ENCODE measurements at regions not wholly inside any gene's neighbourhood (a gene's known extent, or its start where the extent isn't known, plus 50 kb on each side); places are given as distances from the start of the nearest gene placed in this dataset.

DNA sequence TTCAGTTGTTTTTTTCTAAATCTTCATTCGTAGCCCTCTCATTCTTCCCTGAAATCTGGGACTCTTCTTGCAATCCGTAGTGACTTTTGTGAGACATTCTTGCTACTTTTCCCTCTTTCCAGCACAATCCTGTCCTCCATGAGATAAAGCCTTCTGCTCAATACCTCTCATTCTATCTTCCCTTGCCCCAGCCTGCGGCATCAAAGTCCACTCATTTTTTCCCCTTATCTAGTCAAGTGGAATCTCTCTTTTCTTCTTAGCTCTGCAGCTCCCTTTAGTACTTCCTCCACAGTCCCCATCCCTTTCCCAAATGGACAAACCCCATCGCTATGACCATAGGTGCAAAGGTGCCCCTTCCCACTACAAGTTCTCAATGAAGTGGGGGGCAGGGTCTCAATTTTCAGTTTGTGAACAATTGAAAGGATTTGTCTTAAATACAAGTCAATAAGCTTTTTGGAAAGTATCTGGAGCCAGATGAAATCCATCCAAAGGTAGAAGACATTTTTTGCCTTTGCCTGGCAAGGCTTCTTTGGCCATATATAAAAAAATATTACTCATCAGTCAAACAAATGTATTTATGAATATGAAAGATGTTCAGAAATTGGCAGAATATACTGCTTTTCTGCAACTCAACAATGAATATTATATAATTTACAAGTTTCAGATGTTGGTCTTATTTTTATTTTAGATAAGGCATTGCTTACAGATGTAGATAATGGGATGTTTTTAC, 179.4 kb downstream of the SNAPC1 start:
- no peak for DNase-seq (ENCODE audit: low read depth in 2 of 2)

DNA sequence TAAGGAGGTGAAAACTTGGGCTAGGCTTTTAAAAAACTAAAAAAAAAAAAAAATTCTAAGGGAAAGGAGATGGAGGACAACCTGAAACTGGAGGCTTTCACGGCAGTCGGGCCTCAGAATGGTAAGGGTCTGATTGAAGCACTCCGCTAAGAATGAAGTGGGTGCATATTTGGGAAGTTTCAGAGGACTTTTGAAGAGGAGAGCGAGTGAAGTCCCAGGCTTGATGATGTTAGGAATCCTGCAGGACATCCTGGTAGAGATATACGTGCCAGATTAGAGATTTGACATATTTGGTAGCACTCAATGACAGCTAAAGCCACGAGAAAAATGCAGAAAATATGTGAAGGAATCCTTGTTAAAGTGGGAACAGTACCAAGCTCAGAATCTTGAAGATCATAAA, 186.2 kb downstream of the SNAPC1 start:
- no peak for DNase-seq (ENCODE audit: low read depth in 2 of 2)

DNA sequence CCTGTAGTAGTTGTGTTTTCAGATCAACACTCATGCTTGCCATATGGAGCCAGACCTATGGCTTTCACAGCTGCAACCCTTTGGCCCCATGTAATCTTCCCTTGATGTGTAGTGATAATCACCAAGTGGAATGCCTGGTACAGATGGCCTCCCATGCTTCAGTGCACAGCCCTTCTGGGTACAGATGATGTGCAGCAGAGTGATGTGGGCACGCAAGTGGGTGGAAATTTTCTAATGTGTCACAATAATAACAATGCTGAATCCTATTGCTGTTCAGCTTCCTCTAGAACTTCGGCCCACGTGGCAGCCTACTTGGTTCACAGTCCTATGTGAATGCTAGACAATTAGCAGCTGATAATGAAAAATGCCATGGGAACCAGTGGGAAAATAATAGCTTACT, 188.1 kb downstream of the SNAPC1 start:
- no peak for DNase-seq (ENCODE audit: low read depth in 2 of 2)

DNA sequence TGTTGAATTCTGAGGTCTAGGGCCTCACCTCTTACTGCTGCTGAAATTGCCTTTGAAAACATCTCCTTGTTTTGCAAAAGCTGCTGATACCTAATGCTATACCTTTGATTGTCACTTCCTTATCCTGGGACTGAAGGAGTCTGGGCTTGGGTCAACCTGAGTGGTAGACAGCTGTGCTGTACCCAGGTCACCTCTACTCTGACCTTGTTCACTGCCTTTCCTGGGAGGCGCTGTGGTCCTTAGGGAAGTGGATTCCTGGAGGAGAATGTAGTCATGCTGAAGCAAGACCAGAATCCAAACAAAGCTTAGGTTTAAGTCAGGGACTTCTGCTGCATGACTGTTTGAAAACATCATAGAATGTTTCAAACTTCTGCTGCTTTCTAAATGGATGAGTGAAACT, 191.4 kb downstream of the SNAPC1 start:
- DNase-seq (ENCODE audit: low read depth in 2 of 2), result no peak

DNA sequence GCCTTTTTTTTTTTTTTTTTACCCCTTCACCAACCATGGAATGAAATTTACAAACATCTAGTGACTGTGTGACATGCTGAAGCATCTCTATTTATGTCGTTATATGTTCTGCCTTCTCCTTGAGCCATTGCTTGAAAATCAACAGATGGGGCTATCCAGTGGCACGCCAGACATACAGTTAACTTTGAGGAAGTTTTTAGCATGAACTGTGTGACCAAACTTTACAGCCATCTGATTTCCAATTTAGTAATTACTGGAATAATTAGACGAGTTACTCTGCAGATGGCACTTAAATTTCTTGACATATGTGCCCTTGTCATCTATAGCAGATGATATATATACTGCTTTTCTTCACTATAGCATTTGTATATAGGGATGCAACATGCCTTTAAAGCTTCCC, 192.1 kb downstream of the SNAPC1 start:
- no peak for DNase-seq (ENCODE audit: low read depth in 2 of 2)

DNA sequence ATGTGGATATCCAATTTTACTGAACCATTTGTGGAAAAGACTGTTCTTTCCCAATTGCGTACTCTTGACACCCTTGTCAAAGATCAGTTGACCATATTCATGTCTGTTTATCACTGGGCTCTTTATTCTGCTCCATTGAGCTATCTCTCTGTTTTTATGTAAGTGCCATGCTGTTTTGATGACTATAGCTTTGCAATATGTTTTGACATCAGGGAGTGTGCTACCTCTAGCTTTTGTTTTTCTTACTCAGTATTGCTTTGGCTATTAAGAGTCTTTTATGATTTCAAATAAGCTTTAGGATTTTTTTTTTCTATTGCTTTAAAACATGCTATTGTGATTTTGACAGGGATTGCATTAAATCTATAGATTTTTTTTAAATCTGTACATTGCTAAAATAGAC, 194.3 kb downstream of the SNAPC1 start:
- DNase-seq (ENCODE audit: low read depth in 2 of 2), result no peak

DNA sequence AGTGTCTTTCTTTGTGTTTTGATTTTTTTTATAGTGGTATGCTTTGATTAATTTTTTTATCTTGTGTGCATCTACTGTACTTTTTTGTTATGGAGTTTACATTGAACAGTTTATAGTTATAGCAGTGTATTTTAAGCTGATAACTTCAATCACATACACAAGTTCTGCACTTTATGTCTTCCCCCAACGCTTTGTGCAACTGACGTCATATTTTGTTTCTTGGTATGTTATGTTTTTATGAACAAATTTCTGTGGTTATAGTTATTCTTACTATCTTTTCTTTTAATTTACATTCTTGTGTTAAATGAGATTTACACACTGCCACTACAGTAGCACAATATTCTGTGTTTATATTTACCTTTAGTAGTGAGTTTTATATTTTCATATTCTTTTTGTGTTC, 197.1 kb downstream of the SNAPC1 start:
- DNase-seq (ENCODE audit: low read depth in 2 of 2), result no peak

DNA sequence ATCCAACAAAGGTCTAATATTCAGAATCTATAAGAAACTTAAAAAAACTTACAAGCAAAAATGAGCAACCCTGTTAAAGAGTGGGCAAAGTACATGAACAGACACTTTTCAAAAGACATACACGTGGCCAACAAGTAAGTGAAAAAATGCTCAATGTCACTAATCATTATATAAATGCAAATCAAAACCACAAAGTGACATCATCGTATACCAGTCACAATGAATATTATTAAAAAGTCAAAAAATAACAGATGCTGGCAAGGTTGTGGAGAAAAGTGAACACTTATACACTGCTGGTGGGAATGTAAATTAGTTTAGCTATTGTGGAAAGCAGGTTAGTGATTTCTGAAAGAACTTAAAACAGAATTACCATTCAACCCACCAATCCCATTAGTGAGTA, 199.1 kb downstream of the SNAPC1 start:
- DNase-seq (ENCODE audit: low read depth in 2 of 2), result no peak

DNA sequence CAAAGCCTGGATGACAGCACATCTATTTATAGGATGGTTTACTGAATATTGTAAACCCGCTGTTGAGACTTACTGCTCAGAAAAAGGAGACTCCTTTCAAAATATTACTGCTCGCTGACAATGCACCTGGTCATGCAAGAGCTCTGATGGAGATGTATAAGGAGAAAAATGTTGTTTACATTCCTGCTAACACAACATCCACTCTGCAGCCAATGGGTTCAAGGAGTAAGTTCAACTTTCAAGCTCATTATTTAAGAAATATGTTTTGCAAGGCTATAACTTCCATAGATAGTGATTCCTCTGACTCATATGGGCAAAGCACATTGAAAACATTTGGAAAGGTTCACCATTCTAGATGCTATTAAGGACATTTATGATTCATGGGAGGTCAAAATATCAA, 201.7 kb downstream of the SNAPC1 start:
- no peak for DNase-seq (ENCODE audit: low read depth in 2 of 2)

DNA sequence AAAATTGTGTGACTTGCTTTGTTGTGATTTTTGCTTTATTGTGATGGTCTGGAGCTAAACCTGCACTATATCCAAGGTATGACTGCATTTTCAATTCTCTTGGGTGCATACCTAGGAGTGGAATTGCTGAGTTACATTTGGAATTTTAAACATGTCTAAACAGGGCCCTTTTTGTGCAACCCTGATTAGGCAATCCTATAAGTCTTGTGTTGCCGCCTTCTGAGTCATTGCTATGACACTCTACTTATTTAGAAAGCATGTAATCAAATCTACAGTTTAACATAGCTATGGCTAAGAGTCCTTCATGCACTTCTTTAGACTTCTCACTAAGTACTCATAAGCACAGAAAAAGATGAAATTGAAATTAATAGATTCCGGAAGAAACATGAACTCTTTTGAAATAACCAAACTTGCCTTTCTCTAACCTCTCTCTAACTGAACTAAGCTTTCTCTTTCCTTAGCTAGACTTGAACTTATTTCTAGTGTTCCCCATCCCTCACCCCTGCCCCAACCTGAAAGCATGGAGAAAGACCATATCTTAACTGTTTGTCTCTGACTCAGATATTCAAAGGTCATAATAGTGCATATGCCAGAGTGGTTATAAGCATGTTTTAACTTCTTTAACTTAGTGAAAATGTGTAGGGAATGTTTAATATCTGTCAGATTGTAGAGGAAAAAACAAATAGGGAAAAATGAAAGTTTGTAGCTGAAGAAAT, 203.0 kb downstream of the SNAPC1 start:
- peak; percentile 46 to 58 for DNase-seq (ENCODE audit: low read depth in 2 of 2)

DNA sequence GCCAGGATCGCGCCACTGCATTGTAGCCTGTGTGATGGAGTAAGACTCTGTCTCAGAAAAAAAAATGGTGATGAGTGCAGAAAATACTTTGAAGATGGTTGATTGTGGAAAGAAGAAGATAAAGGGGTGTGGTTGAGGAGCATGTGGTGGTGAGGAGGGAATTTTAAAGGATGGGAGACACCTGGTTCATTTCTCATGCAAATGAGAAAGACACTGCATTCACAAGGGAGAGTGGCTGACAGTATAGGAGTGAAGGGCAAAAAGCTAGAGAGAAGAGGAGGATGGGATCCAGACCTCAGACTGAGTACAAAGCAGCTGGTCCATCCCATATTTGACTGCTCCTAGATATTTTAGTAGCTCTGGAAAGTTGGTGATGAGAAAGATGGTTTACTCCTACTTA, 206.0 kb downstream of the SNAPC1 start:
- DNase-seq (ENCODE audit: low read depth in 2 of 2), result no peak

DNA sequence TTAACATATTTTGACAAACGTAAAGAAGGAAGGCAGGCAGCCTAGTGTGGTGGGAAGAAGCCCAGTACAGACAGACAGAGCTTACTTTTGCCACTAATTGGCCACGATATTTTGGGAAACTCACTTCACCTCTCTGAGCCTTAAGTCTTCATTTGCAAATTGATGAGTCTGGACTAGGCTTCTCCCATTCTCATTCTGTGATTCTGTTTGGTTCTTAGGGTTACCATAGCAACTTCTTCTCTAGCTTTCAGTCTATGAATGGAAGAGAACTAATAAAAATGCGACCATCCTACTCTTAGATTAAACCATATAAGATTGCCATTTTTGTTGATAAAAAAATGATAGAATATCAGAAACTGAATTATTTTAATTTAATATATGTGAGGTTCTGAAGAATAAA, 210.5 kb downstream of the SNAPC1 start:
- DNase-seq (ENCODE audit: low read depth in 2 of 2), result no peak

DNA sequence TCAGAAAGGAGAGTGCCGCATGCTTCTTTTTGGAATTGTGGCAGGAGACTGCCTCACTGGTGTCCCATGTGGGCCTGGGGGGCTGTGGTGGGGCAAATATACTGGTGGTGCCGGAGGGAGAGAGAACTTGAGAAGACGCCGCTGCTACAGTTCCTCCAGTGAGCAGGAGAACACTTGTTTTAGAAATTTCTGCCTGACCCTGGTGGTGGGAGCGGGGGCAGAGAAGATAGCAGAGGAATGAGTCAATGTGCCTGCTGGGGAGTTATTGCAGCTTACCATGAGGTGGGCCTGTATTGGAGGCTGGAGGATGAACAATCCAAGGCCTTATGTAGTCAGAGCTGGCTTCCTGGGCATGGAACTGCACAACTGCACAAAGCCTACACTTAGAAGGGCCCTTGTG, 211.8 kb downstream of the SNAPC1 start:
- peak in 1 of 2 experiments; percentile 9 for DNase-seq (ENCODE audit: low read depth in 2 of 2)

DNA sequence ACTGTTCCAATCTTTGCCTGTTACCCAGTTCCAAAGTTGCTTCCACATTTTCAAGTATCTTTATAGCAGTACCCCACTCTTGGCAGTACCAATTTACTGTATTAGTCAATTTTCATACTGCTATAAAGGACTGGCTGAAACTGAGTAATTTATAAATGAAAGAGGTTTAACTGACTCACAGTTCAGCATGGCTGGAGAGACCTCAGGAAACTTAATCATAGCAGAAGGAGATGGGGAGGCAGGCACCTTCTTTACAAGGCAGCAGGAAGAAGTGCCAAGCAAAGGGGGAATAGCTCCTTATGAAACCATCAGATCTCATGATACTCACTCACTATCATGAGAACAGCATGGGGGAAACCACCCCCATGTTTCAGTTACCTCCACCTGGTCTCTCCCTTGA, 215.0 kb downstream of the SNAPC1 start:
- no peak for DNase-seq (ENCODE audit: low read depth in 2 of 2)

DNA sequence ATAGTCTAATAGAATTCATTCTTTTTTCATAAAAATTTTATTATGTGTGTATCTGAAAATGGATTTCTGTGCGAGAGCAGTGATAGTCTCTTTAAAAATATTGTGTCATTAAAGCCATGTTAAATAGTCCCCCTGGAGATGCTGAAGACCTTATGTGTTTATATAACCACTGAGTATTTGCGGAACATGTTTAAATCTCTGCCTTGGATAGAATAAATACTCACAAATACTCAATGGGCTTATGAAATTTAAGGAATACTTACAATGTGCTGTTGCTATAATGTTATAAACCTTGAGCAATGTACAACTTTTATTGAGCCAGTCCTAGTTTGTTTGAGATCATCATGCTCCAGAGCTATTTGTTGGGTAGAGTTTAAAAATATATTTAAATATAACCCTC, 226.0 kb downstream of the SNAPC1 start:
- DNase-seq (ENCODE audit: low read depth in 2 of 2), result no peak

DNA sequence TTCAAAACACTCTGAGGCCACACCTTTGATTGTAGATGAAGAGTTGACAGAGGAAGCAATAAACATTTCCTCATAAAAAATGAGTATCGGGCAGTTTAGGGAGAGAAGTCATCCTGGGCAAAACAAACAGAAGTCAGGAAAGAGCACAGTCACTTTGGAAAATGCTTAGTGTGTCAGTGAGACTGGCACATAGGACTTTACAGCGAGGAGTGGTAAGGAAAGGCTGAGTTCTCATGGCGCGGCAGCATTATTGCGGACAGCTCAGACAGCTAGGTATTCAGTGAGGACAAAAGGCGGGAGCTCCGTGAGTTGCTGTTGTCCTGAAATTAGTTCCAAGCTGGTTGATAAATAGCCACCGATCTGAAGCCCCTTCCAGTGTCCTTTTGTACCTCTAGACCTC, 229.9 kb downstream of the SNAPC1 start:
- no peak for DNase-seq (ENCODE audit: low read depth in 2 of 2)

DNA sequence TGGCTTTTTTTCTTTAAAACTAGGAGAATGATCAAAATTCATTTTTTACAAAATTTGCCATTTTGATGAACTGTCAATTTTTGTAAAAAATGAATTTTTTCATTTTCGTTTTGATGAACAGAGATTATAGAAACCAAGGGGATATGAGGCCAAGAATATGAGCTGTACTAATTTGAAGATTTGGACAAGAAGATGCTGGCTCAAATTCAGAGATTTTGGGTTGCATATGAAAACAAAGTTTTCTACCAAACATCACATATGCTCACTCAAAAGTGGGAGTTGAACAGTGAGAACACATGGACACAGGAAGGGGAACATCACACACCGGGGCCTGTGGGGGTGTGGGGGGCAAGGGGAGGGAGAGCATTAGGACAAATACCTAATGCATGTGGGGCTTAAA, 230.7 kb downstream of the SNAPC1 start:
- DNase-seq (ENCODE audit: low read depth in 2 of 2), result no peak

DNA sequence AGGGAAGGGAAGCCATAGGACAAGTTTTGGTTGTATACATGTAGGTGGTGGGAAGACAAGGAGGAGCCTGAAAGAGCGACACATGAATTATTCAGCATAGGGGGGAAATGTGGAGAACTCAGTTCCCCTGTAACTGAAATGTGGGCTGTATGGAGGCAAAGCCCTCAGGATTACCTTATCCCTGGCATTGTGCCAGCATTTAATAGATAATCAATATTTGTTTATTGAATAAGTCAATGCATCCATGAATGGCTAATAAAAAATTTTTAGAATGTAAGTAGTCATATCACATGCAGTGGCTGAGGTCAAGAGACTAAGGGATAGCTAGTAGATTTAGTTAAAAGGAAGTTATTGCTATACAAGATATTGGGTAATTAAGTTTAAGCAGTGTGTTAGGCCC, 232.4 kb downstream of the SNAPC1 start:
- DNase-seq (ENCODE audit: low read depth in 2 of 2), result no peak

DNA sequence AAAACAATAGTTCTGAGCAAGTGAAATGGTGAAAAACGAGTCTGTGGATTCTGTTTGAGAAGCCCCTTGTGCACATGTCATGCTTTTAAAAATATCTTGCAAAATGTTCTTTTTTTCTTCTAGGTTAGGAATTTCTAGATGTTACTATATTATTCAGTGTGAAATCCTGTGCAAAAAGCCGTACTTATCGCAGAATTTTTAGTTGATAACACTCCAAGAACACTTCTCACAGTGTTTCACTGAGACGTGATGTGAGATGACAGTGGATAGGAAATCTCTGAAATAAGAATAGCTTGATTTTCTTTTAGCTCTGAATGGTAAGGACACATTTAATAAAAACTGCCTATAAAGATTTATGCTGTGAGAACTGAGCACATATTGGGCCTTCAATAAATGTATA, 234.5 kb downstream of the SNAPC1 start:
- no peak for DNase-seq (ENCODE audit: low read depth in 2 of 2)

DNA sequence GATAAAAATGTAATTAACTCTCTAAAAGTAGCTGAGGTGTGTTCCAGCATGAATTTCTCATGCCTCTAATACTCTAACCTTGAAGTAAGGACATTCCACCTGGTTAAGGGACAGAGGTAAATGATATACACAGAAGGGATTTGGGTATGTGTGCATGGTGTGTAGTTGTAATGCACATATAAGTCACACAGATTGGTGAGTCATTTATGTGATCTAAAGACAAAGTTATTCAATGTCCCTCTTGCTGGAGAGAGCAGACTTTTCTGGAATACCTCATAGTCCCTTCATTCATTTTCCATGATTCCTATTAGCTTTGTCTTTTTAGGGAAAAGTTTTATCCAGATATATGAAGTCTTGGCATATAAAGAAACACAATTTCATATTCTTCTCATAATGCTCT, 234.9 kb downstream of the SNAPC1 start:
- no peak for DNase-seq (ENCODE audit: low read depth in 2 of 2)

DNA sequence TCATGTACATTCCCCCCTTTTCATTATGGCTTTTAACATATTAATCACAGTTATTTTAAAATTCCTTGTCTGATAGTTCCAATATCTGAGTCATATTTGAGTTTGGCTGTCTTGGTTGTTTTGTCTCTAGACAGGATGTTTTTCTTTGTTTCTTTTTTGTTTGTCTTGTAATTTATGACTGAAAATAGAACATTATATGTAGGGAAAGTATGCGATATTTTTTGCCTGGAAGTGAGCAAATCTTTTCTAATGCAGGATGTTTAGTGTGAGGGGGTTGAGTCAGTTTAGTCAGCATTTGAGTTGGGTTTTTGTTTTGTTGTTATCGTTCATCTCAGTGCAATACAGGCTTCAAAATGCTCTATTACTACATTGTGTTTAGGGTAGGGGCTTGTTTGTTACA, 239.7 kb downstream of the SNAPC1 start:
- DNase-seq (ENCODE audit: low read depth in 2 of 2), result no peak

DNA sequence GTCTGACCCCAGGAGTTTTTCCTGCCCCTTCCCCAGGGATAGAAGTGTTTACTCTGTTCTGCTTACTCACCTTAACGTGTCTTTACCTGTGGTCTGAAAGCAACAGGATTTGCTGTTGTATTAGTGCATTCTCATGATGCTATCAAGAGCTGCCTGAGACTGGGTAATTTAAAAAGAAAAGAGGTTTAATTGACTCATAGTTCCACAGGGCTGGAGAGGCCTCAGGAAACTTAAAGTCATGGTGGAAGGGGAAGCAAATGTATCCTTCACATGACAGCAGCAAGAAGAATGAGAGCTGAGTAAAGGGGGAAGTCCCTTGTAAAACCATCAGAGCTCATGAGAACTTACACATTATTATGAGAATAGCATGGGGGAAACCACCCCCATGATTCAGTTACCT, 240.4 kb downstream of the SNAPC1 start:
- no peak for DNase-seq (ENCODE audit: low read depth in 2 of 2)

DNA sequence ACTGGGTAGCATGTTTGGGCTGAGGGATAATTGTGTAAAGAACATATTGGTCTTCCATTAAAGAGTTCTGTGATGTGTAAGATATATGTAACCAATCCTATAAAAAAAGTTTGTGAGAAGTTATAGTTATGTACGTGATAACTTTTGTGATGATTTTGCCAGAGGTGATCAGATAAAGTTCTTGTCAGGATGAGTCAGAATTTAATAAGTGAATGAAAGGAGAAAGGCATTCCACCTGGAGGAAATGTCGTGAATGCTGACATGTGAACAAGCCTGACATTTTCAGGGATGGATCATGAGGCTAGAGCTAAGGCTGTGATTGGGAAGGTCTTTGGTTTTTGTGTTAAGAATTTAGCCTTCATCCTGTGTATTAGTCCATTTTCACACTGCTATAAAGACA, 241.5 kb downstream of the SNAPC1 start:
- no peak for DNase-seq (ENCODE audit: low read depth in 2 of 2)
